H1 (cell line): ENCODE measurements at regions not wholly inside any gene's neighbourhood (a gene's known extent, or its start where the extent isn't known, plus 50 kb on each side); places are given as distances from the start of the nearest gene placed in this dataset.

ENCODE experiments used
- CHD7 ChIP-seq: fragments of 300-600 bp; sonication (generic); IDR thresholded peaks from 2 replicates; pipeline ENCODE4 v1.7.1; 2012; ENCODE audit warnings: low read length, moderate library complexity, mild to moderate bottlenecking, inconsistent platforms; ENCODE audit not compliant: insufficient replicate concordance
- NRF1 ChIP-seq: IDR thresholded peaks from 2 replicates; pipeline ENCODE4 v1.6.1; 2011; ENCODE audit warnings: mild to moderate bottlenecking, low read depth, low read length, improper control_type of control experiment

- TF ChIP-seq CHD7 (no peak), NRF1 (no peak)
Measured at GRCh38 chr14:27278341-27278740, 680.5 kb upstream of the NOVA1 start (continued).
